Trophoblast cell (in vitro differentiated cells and primary cell): ENCODE measurements at regions not wholly inside any gene's neighbourhood (a gene's known extent, or its start where the extent isn't known, plus 50 kb on each side); places are given as distances from the start of the nearest gene placed in this dataset.
A peak's percentile ranks its signal among the peaks of the same experiment; 100 is the strongest.
"Not testable (repeated sequence)": the region's sequence is repeated elsewhere in the genome, so short reads cannot be mapped to it uniquely, and the experiment has no call there.

ENCODE experiments used
- DNase-seq, 2 donors: peaks; one replicate each; pipeline ENCODE4 v3.0.0-alpha.2; 2016
- H2AFZ ChIP-seq: 2 replicates; pipeline ENCODE4 v1.6.1; 2013; ENCODE audit warnings: low read length, moderate library complexity, mild to moderate bottlenecking; ENCODE audit not compliant: insufficient read depth, poor library complexity
- H2AK5ac ChIP-seq: 2 replicates; pipeline ENCODE4 v1.6.1; 2013; ENCODE audit warnings: mild to moderate bottlenecking, low read length
- H2BK120ac ChIP-seq: 2 replicates; pipeline ENCODE4 v1.6.1; 2013; ENCODE audit warnings: low read length, mild to moderate bottlenecking, moderate library complexity; ENCODE audit not compliant: insufficient read depth, poor library complexity
- H2BK12ac ChIP-seq: 2 replicates; pipeline ENCODE4 v1.6.1; 2013; ENCODE audit warnings: mild to moderate bottlenecking, low read length, moderate library complexity
- H2BK5ac ChIP-seq: 2 replicates; pipeline ENCODE4 v1.6.1; 2013; ENCODE audit warnings: low read length, low read depth, moderate library complexity, mild to moderate bottlenecking; ENCODE audit not compliant: poor library complexity
- H3K14ac ChIP-seq: 2 replicates; pipeline ENCODE4 v1.6.1; 2013; ENCODE audit warnings: mild to moderate bottlenecking, low read length
- H3K18ac ChIP-seq: 2 replicates; pipeline ENCODE4 v1.6.1; 2013; ENCODE audit warnings: mild to moderate bottlenecking, low read length
- H3K23ac ChIP-seq: 2 replicates; pipeline ENCODE4 v1.6.1; 2013; ENCODE audit warnings: low read length
- H3K27ac ChIP-seq: 2 replicates; pipeline ENCODE4 v1.5.1; 2013; ENCODE audit warnings: low read depth, mild to moderate bottlenecking, inconsistent platforms, low read length, moderate library complexity
- H3K27me3 ChIP-seq: 2 replicates; pipeline ENCODE4 v1.6.1; 2013; ENCODE audit warnings: inconsistent platforms, mild to moderate bottlenecking, low read length, moderate library complexity; ENCODE audit not compliant: insufficient read depth
- H3K36me3 ChIP-seq, 2 experiments: 1 replicate in 1 of 2; 2 replicates in 1 of 2; pipeline ENCODE4 v1.6.1; 2013; ENCODE audit warnings: low read length in 2 of 2, mild to moderate bottlenecking in 2 of 2, moderate library complexity in 1 of 2; ENCODE audit not compliant: insufficient read depth in 2 of 2, control insufficient read depth in 1 of 2
- H3K4ac ChIP-seq: 2 replicates; pipeline ENCODE4 v1.6.1; 2013; ENCODE audit warnings: low read depth, mild to moderate bottlenecking, low read length, moderate library complexity
- H3K4me1 ChIP-seq, 2 experiments: 1 replicate in 1 of 2; 2 replicates in 1 of 2; pipeline ENCODE4 v1.6.1; 2013; ENCODE audit warnings: low read length in 2 of 2, mild to moderate bottlenecking in 2 of 2, moderate library complexity in 1 of 2; ENCODE audit not compliant: insufficient read depth in 2 of 2, control insufficient read depth in 1 of 2
- H3K4me2 ChIP-seq: 2 replicates; pipeline ENCODE4 v1.6.1; 2013; ENCODE audit warnings: inconsistent platforms, mild to moderate bottlenecking, low read length, moderate library complexity
- H3K4me3 ChIP-seq: 2 replicates; pipeline ENCODE4 v1.5.1; 2013; ENCODE audit warnings: mild to moderate bottlenecking, low read depth, low read length, inconsistent platforms
- H3K79me1 ChIP-seq: one replicate; pipeline ENCODE4 v1.6.1; 2013; ENCODE audit warnings: low read length
- H3K79me2 ChIP-seq: 2 replicates; pipeline ENCODE4 v1.6.1; 2013; ENCODE audit warnings: low read length, mild to moderate bottlenecking; ENCODE audit not compliant: control insufficient read depth, insufficient read depth, poor library complexity
- H3K9ac ChIP-seq: 2 replicates; pipeline ENCODE4 v1.6.1; 2013; ENCODE audit warnings: mild to moderate bottlenecking, low read length
- H3K9me3 ChIP-seq: 2 replicates; pipeline ENCODE4 v1.6.1; 2013; ENCODE audit warnings: low read depth, mild to moderate bottlenecking, control low read depth, inconsistent platforms, low read length; ENCODE audit not compliant: insufficient read depth
- H4K12ac ChIP-seq: 2 replicates; pipeline ENCODE4 v1.6.1; 2013; ENCODE audit warnings: low read depth, mild to moderate bottlenecking, low read length, moderate library complexity
- H4K8ac ChIP-seq: 2 replicates; pipeline ENCODE4 v1.6.1; 2013; ENCODE audit warnings: low read depth, mild to moderate bottlenecking, low read length, moderate library complexity
- H4K91ac ChIP-seq: one replicate; pipeline ENCODE4 v1.6.1; 2013; ENCODE audit warnings: low read depth, mild to moderate bottlenecking, low read length, moderate library complexity
- WGBS: extraction: QIAGEN DNeasy Blood & Tissue Kit; methylation state at CpG from one replicate; pipeline ENCODE4 v1.1.7; 2013; ENCODE audit warnings: missing lambda C conversion rate; ENCODE audit not compliant: insufficient read length, insufficient coverage; ENCODE audit errors: extremely low coverage; 5-methylcytosine and 5-hydroxymethylcytosine counted together

- not testable (repeated sequence) for H3K9ac ChIP-seq, H3K27ac ChIP-seq, H2AK5ac ChIP-seq, H2AFZ ChIP-seq, H3K4ac ChIP-seq, H4K12ac ChIP-seq, H4K8ac ChIP-seq, H3K36me3 ChIP-seq, H3K14ac ChIP-seq, H3K4me3 ChIP-seq, H3K18ac ChIP-seq, H4K91ac ChIP-seq, H2BK12ac ChIP-seq, H3K27me3 ChIP-seq, H3K23ac ChIP-seq, H2BK120ac ChIP-seq, H2BK5ac ChIP-seq, H3K4me1 ChIP-seq, H3K79me2 ChIP-seq, H3K79me1 ChIP-seq, H3K9me3 ChIP-seq, H3K4me2 ChIP-seq
- DNase-seq = peak in 1 of 2 donors; percentile 35
- WGBS = no CpG with 5 or more reads among the region's 31 CpGs
Observed at GRCh38 chr1:147423100-147423827, 118.0 kb upstream of the BCL9 start.

GRCh38 chr1:147434921-147435320 lies 106.4 kb upstream of the BCL9 start:
- DNase-seq = no peak
- WGBS = no CpG with 5 or more reads among the region's 1 CpG
- no peaks in the 10 kb centered on the region for H3K27me3 ChIP-seq

GRCh38 chr1:147444381-147444780 lies 96.9 kb upstream of the BCL9 start:
- no peak overlapping the region for H3K18ac ChIP-seq

More at GRCh38 chr1:147434921-147435320, 106.4 kb upstream of the BCL9 start:
- H3K4me1 ChIP-seq = no peaks in the 10 kb centered on the region
- H3K79me2 ChIP-seq = no peaks in the 10 kb centered on the region
- H3K4ac ChIP-seq = no peak overlapping the region
- H3K23ac ChIP-seq = no peak overlapping the region
- H4K91ac ChIP-seq = no peak overlapping the region
- H3K4me2 ChIP-seq = no peak overlapping the region
- no peaks in the 10 kb centered on the region for H3K9me3 ChIP-seq
- H3K4me3 ChIP-seq = no peak overlapping the region
- H3K79me1 ChIP-seq = no peaks in the 10 kb centered on the region
- H4K8ac ChIP-seq = no peak overlapping the region
- H2BK120ac ChIP-seq = no peak overlapping the region
- no peak overlapping the region for H4K12ac ChIP-seq
- no peak overlapping the region for H2AK5ac ChIP-seq
- no peak overlapping the region for H3K18ac ChIP-seq
- H2AFZ ChIP-seq = no peak overlapping the region
- H3K36me3 ChIP-seq = no peaks in the 10 kb centered on the region
- H3K27ac ChIP-seq = no peak overlapping the region
- no peak overlapping the region for H3K9ac ChIP-seq
- H2BK5ac ChIP-seq = no peak overlapping the region
- no peak overlapping the region for H3K14ac ChIP-seq
- no peak overlapping the region for H2BK12ac ChIP-seq

DNA sequence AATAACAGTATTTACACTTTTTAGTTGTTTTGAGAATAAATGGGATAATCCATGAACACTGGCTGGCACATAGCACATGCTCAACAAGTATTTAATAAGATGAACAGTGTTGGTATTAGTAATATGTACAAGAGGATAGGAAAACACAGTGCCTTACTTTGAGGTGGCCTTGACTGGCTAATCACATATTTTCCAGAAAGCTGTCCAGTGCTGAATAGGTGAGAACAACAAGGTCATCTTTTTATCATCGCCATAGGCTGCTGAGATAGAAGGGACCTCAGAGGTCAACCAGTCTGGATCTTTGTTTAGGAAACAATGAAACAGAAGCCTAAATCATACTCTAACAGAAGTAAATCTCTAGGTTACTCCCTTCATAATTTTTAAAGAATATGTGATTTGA lies 89.7 kb upstream of the BCL9 start:
- Histone ChIP-seq H3K27ac (no peak overlapping the region), H2BK120ac (no peak overlapping the region), H3K14ac (no peak overlapping the region), H3K4me1 (no peaks in the 10 kb centered on the region), H3K79me1 (no peaks in the 10 kb centered on the region), H2BK12ac (no peak overlapping the region), H3K9me3 (peaks cover 4% of the 10 kb centered on the region), H3K79me2 (no peaks in the 10 kb centered on the region), H3K4me3 (no peak overlapping the region), H3K4ac (no peak overlapping the region), H3K23ac (no peak overlapping the region), H4K12ac (no peak overlapping the region), H4K91ac (no peak overlapping the region), H3K18ac (no peak overlapping the region), H2AFZ (no peak overlapping the region), H2BK5ac (no peak overlapping the region), H3K9ac (no peak overlapping the region), H4K8ac (no peak overlapping the region), H3K27me3 (no peaks in the 10 kb centered on the region), H3K36me3 (no peaks in the 10 kb centered on the region), H2AK5ac (no peak overlapping the region), H3K4me2 (no peak overlapping the region)
- no CpG with 5 or more reads among the region's 1 CpG for WGBS
- DNase-seq = no peak

More at GRCh38 chr1:147444381-147444780, 96.9 kb upstream of the BCL9 start:
- Histone ChIP-seq H3K4me3 (no peak overlapping the region), H3K79me1 (no peaks in the 10 kb centered on the region), H3K9ac (no peak overlapping the region), H2BK120ac (no peak overlapping the region), H3K23ac (no peak overlapping the region), H3K4ac (no peak overlapping the region), H3K27me3 (no peaks in the 10 kb centered on the region), H3K9me3 (peaks cover 4% of the 10 kb centered on the region), H4K91ac (no peak overlapping the region), H2AK5ac (no peak overlapping the region), H2AFZ (no peak overlapping the region), H4K8ac (no peak overlapping the region), H3K36me3 (no peaks in the 10 kb centered on the region), H3K4me2 (no peak overlapping the region), H2BK12ac (no peak overlapping the region), H3K79me2 (no peaks in the 10 kb centered on the region), H2BK5ac (no peak overlapping the region), H3K4me1 (no peaks in the 10 kb centered on the region), H4K12ac (no peak overlapping the region), H3K27ac (no peak overlapping the region), H3K14ac (no peak overlapping the region)
- DNase-seq = no peak
- WGBS = no CpG with 5 or more reads among the region's 1 CpG
